OCI-LY7 (cell line): ENCODE measurements at regions not wholly inside any gene's neighbourhood (a gene's known extent, or its start where the extent isn't known, plus 50 kb on each side); places are given as distances from the start of the nearest gene placed in this dataset.

ENCODE experiments used
- EZH2phosphoT487 ChIP-seq: fragments of 200-600 bp; sonication (generic); IDR thresholded peaks from 2 replicates; pipeline ENCODE4 v1.6.1; 2018; ENCODE audit warnings: low read depth, borderline replicate concordance, mild to moderate bottlenecking, mixed run types, antibody characterized with exemption, low read length, moderate library complexity, mixed read lengths
- TF ChIP-seq, protein P1 (sequence below): fragments of 200-600 bp; sonication (generic); conservative IDR thresholded peaks from 2 replicates; pipeline ENCODE4 v1.5.1; 2014; ENCODE audit warnings: mild to moderate bottlenecking, antibody characterized with exemption, low read length, moderate library complexity, mixed read lengths

GRCh38 chr20:48381353-48382120 lies 446.3 kb downstream of the PREX1 start:
- TF ChIP-seq, protein P1, sequence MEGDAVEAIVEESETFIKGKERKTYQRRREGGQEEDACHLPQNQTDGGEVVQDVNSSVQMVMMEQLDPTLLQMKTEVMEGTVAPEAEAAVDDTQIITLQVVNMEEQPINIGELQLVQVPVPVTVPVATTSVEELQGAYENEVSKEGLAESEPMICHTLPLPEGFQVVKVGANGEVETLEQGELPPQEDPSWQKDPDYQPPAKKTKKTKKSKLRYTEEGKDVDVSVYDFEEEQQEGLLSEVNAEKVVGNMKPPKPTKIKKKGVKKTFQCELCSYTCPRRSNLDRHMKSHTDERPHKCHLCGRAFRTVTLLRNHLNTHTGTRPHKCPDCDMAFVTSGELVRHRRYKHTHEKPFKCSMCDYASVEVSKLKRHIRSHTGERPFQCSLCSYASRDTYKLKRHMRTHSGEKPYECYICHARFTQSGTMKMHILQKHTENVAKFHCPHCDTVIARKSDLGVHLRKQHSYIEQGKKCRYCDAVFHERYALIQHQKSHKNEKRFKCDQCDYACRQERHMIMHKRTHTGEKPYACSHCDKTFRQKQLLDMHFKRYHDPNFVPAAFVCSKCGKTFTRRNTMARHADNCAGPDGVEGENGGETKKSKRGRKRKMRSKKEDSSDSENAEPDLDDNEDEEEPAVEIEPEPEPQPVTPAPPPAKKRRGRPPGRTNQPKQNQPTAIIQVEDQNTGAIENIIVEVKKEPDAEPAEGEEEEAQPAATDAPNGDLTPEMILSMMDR, result no peak
- no peak for TF ChIP-seq EZH2phosphoT487
